GM10266 (cell line): ENCODE measurements at regions not wholly inside any gene's neighbourhood (a gene's known extent, or its start where the extent isn't known, plus 50 kb on each side); places are given as distances from the start of the nearest gene placed in this dataset.

Experiments
- DNase-seq: peaks from one replicate; pipeline ENCODE4 v3.0.0; 2012; ENCODE audit errors: extremely low spot score
- CTCF ChIP-seq: IDR thresholded peaks from 2 replicates; pipeline ENCODE4 v1.5.1; 2012; ENCODE audit warnings: mild to moderate bottlenecking, low read depth; ENCODE audit not compliant: control insufficient read depth, insufficient read depth; ENCODE audit errors: missing control alignments

DNA sequence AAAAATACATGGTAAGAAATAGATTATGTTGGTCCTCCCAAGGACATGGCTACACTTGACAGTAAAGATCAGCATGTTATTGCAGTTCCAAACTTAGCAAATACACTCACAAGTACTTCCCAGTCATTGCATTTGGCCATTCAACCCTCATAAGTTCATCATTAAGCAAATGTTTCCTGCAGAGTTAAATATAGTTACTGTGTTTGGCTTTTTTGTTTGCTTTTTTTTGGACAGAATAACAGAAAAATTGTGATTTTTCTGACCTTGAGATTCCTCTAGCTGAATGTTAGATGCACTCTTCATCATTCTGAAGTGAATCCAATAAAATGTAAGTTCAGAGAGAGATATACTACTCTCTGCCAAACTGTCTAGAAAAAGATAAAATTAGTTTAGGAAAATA lies 295.3 kb downstream of the GPD2 start:
- no peak for TF ChIP-seq CTCF

GRCh38 chr2:156736950-156737349 lies 300.8 kb downstream of the GPD2 start:
- TF ChIP-seq CTCF = no peak

More for the DNA sequence above, 295.3 kb downstream of the GPD2 start:
- DNase-seq = no peak

GRCh38 chr2:156739301-156739700 lies 303.1 kb downstream of the GPD2 start:
- no peak for DNase-seq

More at GRCh38 chr2:156736950-156737349, 300.8 kb downstream of the GPD2 start:
- DNase-seq = no peak

GRCh38 chr2:156745619-156746018 lies 309.4 kb downstream of the GPD2 start:
- no peak for TF ChIP-seq CTCF
- DNase-seq = no peak

More at GRCh38 chr2:156739301-156739700, 303.1 kb downstream of the GPD2 start:
- TF ChIP-seq CTCF = no peak

- no peak for TF ChIP-seq CTCF
- no peak for DNase-seq
Measured at GRCh38 chr2:156748221-156748620, 312.0 kb downstream of the GPD2 start.

DNA sequence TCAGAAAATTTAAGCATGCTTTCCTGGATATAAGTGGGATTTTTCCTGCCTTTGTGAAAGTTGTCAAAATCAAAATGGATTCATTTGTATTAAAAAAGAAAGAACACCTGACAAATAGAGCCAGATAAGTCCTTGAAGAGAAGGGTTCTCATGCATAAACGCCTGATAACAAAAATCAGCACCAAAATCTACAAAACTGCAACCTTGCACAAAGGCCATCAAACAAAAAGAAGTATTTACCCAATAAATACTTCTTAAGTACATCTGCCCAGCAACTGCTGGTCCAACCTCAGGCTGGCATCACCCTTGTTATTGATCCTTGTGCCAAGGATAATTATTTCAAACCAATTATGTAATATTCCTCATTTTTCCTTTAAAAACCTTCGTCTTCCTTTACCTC lies 315.9 kb downstream of the GPD2 start:
- TF ChIP-seq CTCF = no peak
- DNase-seq = no peak

GRCh38 chr2:156753766-156754165 lies 317.6 kb downstream of the GPD2 start:
- TF ChIP-seq CTCF = no peak
- DNase-seq = no peak
